ENCODE measurements at regions not wholly inside any gene's neighbourhood (a gene's known extent, or its start where the extent isn't known, plus 50 kb on each side); places are given as distances from the start of the nearest gene placed in this dataset.

- WGBS (ENCODE audit: low lambda C conversion rate): 79% methylated on average over 2 of the region's 2 CpGs
- H3K4me1 ChIP-seq (ENCODE audit: control insufficient read depth in 1 of 2, insufficient read depth in 2 of 2, low read depth in 1 of 2, low read length in 1 of 2): peaks cover 2 to 4% of the 10 kb centered on the region in 2 experiments; a peak in 1 of 4 replicates
- no peaks in the 10 kb centered on the region for H3K9me2 ChIP-seq
- H4K20me1 ChIP-seq (ENCODE audit: insufficient read depth): no peaks in the 10 kb centered on the region
- no peak for DNase-seq
- TF ChIP-seq PBX3 (IDR thresholded peaks at IDR 0.05) (no peak), ZBTB33 (IDR thresholded peaks at IDR 0.05; ENCODE audit: borderline replicate concordance, low read depth) (no peak), REST (IDR thresholded peaks at IDR 0.05; ENCODE audit: low read depth, low read length) (no peak), RXRA (IDR thresholded peaks at IDR 0.05; ENCODE audit: borderline replicate concordance, low read depth) (no peak), MEF2A (IDR thresholded peaks at IDR 0.05; ENCODE audit: borderline replicate concordance, low read depth) (no peak), NFIC (IDR thresholded peaks at IDR 0.05; ENCODE audit: borderline replicate concordance) (no peak), RFX5 (IDR thresholded peaks at IDR 0.05; ENCODE audit: low read length) (no peak), ELF1 (IDR thresholded peaks at IDR 0.05) (no peak), TAF1 (IDR thresholded peaks at IDR 0.05; ENCODE audit: borderline replicate concordance, low read depth, low read length) (no peak), TEAD4 (IDR thresholded peaks at IDR 0.05; ENCODE audit: borderline replicate concordance, insufficient read depth) (no peak), GABPA (IDR thresholded peaks at IDR 0.05; ENCODE audit: low read depth) (no peak), POLR2AphosphoS5 (IDR thresholded peaks at IDR 0.05; ENCODE audit: low read depth, low read length) (no peak)
- TF ChIP-seq, protein P1, sequence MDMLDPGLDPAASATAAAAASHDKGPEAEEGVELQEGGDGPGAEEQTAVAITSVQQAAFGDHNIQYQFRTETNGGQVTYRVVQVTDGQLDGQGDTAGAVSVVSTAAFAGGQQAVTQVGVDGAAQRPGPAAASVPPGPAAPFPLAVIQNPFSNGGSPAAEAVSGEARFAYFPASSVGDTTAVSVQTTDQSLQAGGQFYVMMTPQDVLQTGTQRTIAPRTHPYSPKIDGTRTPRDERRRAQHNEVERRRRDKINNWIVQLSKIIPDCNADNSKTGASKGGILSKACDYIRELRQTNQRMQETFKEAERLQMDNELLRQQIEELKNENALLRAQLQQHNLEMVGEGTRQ (IDR thresholded peaks at IDR 0.05; ENCODE audit: borderline replicate concordance, low read depth, low read length): no peak
- no peak overlapping the region for H3K27ac ChIP-seq (ENCODE audit: low read depth in 2 of 2, low read length in 1 of 2)
- H3K4me2 ChIP-seq: no peak overlapping the region
- no peaks in the 10 kb centered on the region for H3K36me3 ChIP-seq (replicated peaks in 1 of 2; ENCODE audit: control insufficient read depth in 1 of 2, insufficient read depth in 2 of 2, low read length in 1 of 2)
- CTCF ChIA-PET: interaction anchor here (0.9 kb wide), 1 partner anchor 14 kb away, joined by 3 read pairs; no protein-coding TSS in a partner anchor
- no peak overlapping the region for H2AFZ ChIP-seq (ENCODE audit: low read depth)
- POLR2A ChIA-PET: no interaction called here
- no peak overlapping the region for H3K4me3 ChIP-seq (ENCODE audit: low read depth in 2 of 2, low read length in 1 of 2)
- peaks cover 7% of the 10 kb centered on the region for H3F3A ChIP-seq (replicated peaks; ENCODE audit: insufficient read depth)
- no peaks in the 10 kb centered on the region for H3K9me3 ChIP-seq
- no peaks in the 10 kb centered on the region for H3K79me2 ChIP-seq (ENCODE audit: insufficient read depth)
- H3K27me3 ChIP-seq (ENCODE audit: insufficient read depth): no peaks in the 10 kb centered on the region
- no peak overlapping the region for H3K9ac ChIP-seq
These were observed 127.8 kb downstream of the SEC61B start for GRCh38 chr9:99349870-99350269.
